IMR-90 (cell line): ENCODE measurements at regions not wholly inside any gene's neighbourhood (a gene's known extent, or its start where the extent isn't known, plus 50 kb on each side); places are given as distances from the start of the nearest gene placed in this dataset.

Experiments used
- ATAC-seq: fragments of 200-7000 bp; cut with Tn5 transposase; 2 replicates; pipeline ENCODE4 v1.9.1; 2020; ENCODE audit warnings: low read depth, mild to moderate bottlenecking, moderate library complexity
- BruUV-seq: library from RNA; stranded (reverse); fragments of 400-500 nt; replicated peaks from 2 replicates; lab custom pipeline; 2021; lab: Mats Ljungman, UMichigan
- CTCF ChIA-PET: fragments of 300-600 bp; formaldehyde crosslinking; extraction: SDS; loops from one replicate; lab custom pipeline; 2021; ENCODE audit warnings: antibody characterized with exemption; lab: Yijun Ruan, JAX
- POLR2A ChIA-PET: fragments of 300-600 bp; sonication (Branson Sonifier 250); formaldehyde crosslinking; loops from one replicate; lab custom pipeline; 2022; ENCODE audit warnings: antibody characterized with exemption; ENCODE audit not compliant: unreplicated experiment; lab: Charles Lee
- DNase-seq: peaks from one replicate; pipeline ENCODE4 v3.0.0; 2013
- H2AFZ ChIP-seq: replicated peaks from 2 replicates; pipeline ENCODE3; 2013; ENCODE audit warnings: low read length, mild to moderate bottlenecking; ENCODE audit not compliant: poor library complexity
- H2AK5ac ChIP-seq: 2 replicates; pipeline ENCODE4 v1.6.1; 2013; ENCODE audit warnings: low read depth, low read length, inconsistent platforms
- H2AK9ac ChIP-seq: replicated peaks from 2 replicates; pipeline ENCODE3; 2013; ENCODE audit warnings: mild to moderate bottlenecking, low read depth, low read length, moderate library complexity; ENCODE audit not compliant: poor library complexity
- H2BK120ac ChIP-seq: 2 replicates; pipeline ENCODE4 v1.6.1; 2013; ENCODE audit warnings: low read depth, low read length, inconsistent platforms
- H2BK15ac ChIP-seq: 3 replicates; pipeline ENCODE4 v1.6.1; 2013; ENCODE audit warnings: low read depth, low read length, inconsistent platforms
- H2BK20ac ChIP-seq: 2 replicates; pipeline ENCODE4 v1.6.1; 2013; ENCODE audit warnings: low read depth, mild to moderate bottlenecking, inconsistent platforms, low read length, moderate library complexity
- H2BK5ac ChIP-seq: 2 replicates; pipeline ENCODE4 v1.6.1; 2013; ENCODE audit warnings: mild to moderate bottlenecking, low read depth, low read length, inconsistent platforms; ENCODE audit not compliant: poor library complexity, severe bottlenecking
- H3K14ac ChIP-seq: replicated peaks from 2 replicates; pipeline ENCODE4 v1.6.1; 2013; ENCODE audit warnings: low read depth, low read length, inconsistent platforms
- H3K18ac ChIP-seq: 2 replicates; pipeline ENCODE4 v1.6.1; 2013; ENCODE audit warnings: low read depth, low read length, control low read depth
- H3K23ac ChIP-seq: 2 replicates; pipeline ENCODE4 v1.6.1; 2013; ENCODE audit warnings: low read depth, low read length, inconsistent platforms
- H3K27ac ChIP-seq: 2 replicates; pipeline ENCODE4 v1.5.1; 2013; ENCODE audit warnings: mild to moderate bottlenecking, control low read depth, low read length; ENCODE audit not compliant: insufficient read depth
- H3K27me3 ChIP-seq: 2 replicates; pipeline ENCODE4 v1.6.1; 2013; ENCODE audit warnings: low read length; ENCODE audit not compliant: control insufficient read depth, insufficient read depth
- H3K36me3 ChIP-seq: 2 replicates; pipeline ENCODE4 v1.6.1; 2013; ENCODE audit warnings: low read length, mixed read lengths; ENCODE audit not compliant: control insufficient read depth, insufficient read depth
- H3K4ac ChIP-seq: 2 replicates; pipeline ENCODE4 v1.6.1; 2013; ENCODE audit warnings: low read depth, low read length, inconsistent platforms
- H3K4me1 ChIP-seq: 2 replicates; pipeline ENCODE4 v1.6.1; 2013; ENCODE audit warnings: low read length, mixed read lengths; ENCODE audit not compliant: control insufficient read depth, insufficient read depth
- H3K4me2 ChIP-seq: 2 replicates; pipeline ENCODE4 v1.6.1; 2013; ENCODE audit warnings: low read depth, mild to moderate bottlenecking, control low read depth, low read length, moderate library complexity
- H3K4me3 ChIP-seq: 2 replicates; pipeline ENCODE4 v1.5.1; 2013; ENCODE audit warnings: low read depth, mild to moderate bottlenecking, control low read depth, low read length, moderate library complexity; ENCODE audit not compliant: insufficient read depth
- H3K56ac ChIP-seq: 2 replicates; pipeline ENCODE4 v1.6.1; 2013; ENCODE audit warnings: low read length, inconsistent platforms; ENCODE audit not compliant: insufficient read depth; ENCODE audit errors: extremely low read depth
- H3K79me1 ChIP-seq, 2 experiments: 2 replicates each; pipeline ENCODE4 v1.6.1; 2013; ENCODE audit warnings: low read length in 2 of 2, inconsistent platforms in 1 of 2, low read depth in 1 of 2
- H3K9ac ChIP-seq: 2 replicates; pipeline ENCODE4 v1.6.1; 2013; ENCODE audit warnings: low read depth, low read length, control low read depth
- H3K9me1 ChIP-seq: 2 replicates; pipeline ENCODE4 v1.6.1; 2013; ENCODE audit warnings: low read length, inconsistent platforms; ENCODE audit not compliant: insufficient read depth
- H3K9me3 ChIP-seq: 2 replicates; pipeline ENCODE4 v1.6.1; 2013; ENCODE audit warnings: low read length; ENCODE audit not compliant: control insufficient read depth, insufficient read depth
- H4K20me1 ChIP-seq: 2 replicates; pipeline ENCODE4 v1.6.1; 2013; ENCODE audit warnings: low read length, inconsistent platforms; ENCODE audit not compliant: insufficient read depth
- H4K5ac ChIP-seq: 2 replicates; pipeline ENCODE4 v1.6.1; 2013; ENCODE audit warnings: mild to moderate bottlenecking, low read depth, low read length, control low read depth
- H4K8ac ChIP-seq, 2 experiments: 2 replicates each; pipeline ENCODE4 v1.6.1; 2013; ENCODE audit warnings: low read depth in 2 of 2, low read length in 2 of 2, control low read depth in 1 of 2, inconsistent platforms in 1 of 2
- H4K91ac ChIP-seq: 2 replicates; pipeline ENCODE4 v1.6.1; 2013; ENCODE audit warnings: low read depth, low read length, inconsistent platforms; ENCODE audit not compliant: insufficient read depth
- CEBPB ChIP-seq: IDR thresholded peaks from 2 replicates; pipeline ENCODE4 v1.6.1; 2012; ENCODE audit warnings: low read depth, low read length, improper control_type of control experiment
- CHD1 ChIP-seq: IDR thresholded peaks from 2 replicates; pipeline ENCODE4 v1.6.1; 2012; ENCODE audit warnings: low read depth, low read length, improper control_type of control experiment
- MAFK ChIP-seq: IDR thresholded peaks from 2 replicates; pipeline ENCODE4 v1.6.1; 2012; ENCODE audit warnings: low read depth, low read length, improper control_type of control experiment
- MAZ ChIP-seq: IDR thresholded peaks from 2 replicates; pipeline ENCODE4 v1.6.1; 2012; ENCODE audit warnings: low read depth, mild to moderate bottlenecking, low read length, improper control_type of control experiment, moderate library complexity, borderline replicate concordance
- RAD21 ChIP-seq: IDR thresholded peaks from 2 replicates; pipeline ENCODE4 v1.6.1; 2012; ENCODE audit warnings: low read length, improper control_type of control experiment
- RCOR1 ChIP-seq: IDR thresholded peaks from 2 replicates; pipeline ENCODE4 v1.6.1; 2012; ENCODE audit warnings: mild to moderate bottlenecking, low read length, improper control_type of control experiment; ENCODE audit not compliant: insufficient replicate concordance
- RFX5 ChIP-seq: IDR thresholded peaks from 2 replicates; pipeline ENCODE4 v1.8.0; 2012; ENCODE audit warnings: low read depth, mild to moderate bottlenecking, low read length, moderate library complexity
- SMC3 ChIP-seq: fragments of 150-350 bp; IDR thresholded peaks from 2 replicates; pipeline ENCODE4 v1.6.1; 2016; ENCODE audit warnings: low read depth, mild to moderate bottlenecking, antibody characterized with exemption, low read length, moderate library complexity
- WGBS, 2 experiments: methylation state at CpG; one replicate each; pipeline versions ENCODE4 v1.1.5 to v1.1.7; 2013; ENCODE audit warnings: missing lambda C conversion rate in 2 of 2; ENCODE audit not compliant: insufficient read length in 1 of 2; ENCODE audit errors: extremely low coverage in 2 of 2; 5-methylcytosine and 5-hydroxymethylcytosine counted together
- dilution Hi-C: fragments of 300-500 bp; cut with HindIII; formaldehyde crosslinking; loops from one replicate; pipeline ENCODE4 v1.14.3; 2018; ENCODE audit warnings: low sequenced_read_pairs; ENCODE audit not compliant: unreplicated experiment
- in situ Hi-C: fragments of 300-500 bp; cut with MboI; formaldehyde crosslinking; loops from 3 replicates; pipeline ENCODE4 v1.14.3; 2019; ENCODE audit warnings: low sequenced_read_pairs, inconsistent platforms, mixed read lengths
- intact Hi-C: fragments of 100-400 bp; cut with micrococcal nuclease; formaldehyde crosslinking; loops from 2 replicates; pipeline ENCODE4 v1.10.0; 2022

GRCh38 chr5:52449516-52449915 is 338.2 kb upstream of the ITGA1 start:
- TF ChIP-seq MAZ = no peak
- no peak for TF ChIP-seq SMC3
- TF ChIP-seq CHD1 = no peak
- no peak for TF ChIP-seq RAD21
- TF ChIP-seq RCOR1 = no peak
- TF ChIP-seq RFX5 = no peak
- no peak for TF ChIP-seq MAFK
- no peak for TF ChIP-seq CEBPB
- in situ Hi-C loops = no loop called here
- H3K9me1 ChIP-seq = no peaks in the 10 kb centered on the region

More at GRCh38 chr5:52449516-52449915, 338.2 kb upstream of the ITGA1 start:
- Histone ChIP-seq H3K4me2 (no peak overlapping the region), H2AK5ac (no peak overlapping the region), H4K5ac (no peak overlapping the region), H3K56ac (no peak overlapping the region), H3K27ac (no peak overlapping the region), H3K4ac (no peak overlapping the region), H2BK120ac (no peak overlapping the region), H3K9ac (no peak overlapping the region), H3K18ac (no peak overlapping the region), H3K27me3 (no peaks in the 10 kb centered on the region), H4K8ac (no peak overlapping the region), H4K20me1 (no peaks in the 10 kb centered on the region), H3K4me3 (no peak overlapping the region), H3K4me1 (no peaks in the 10 kb centered on the region), H3K36me3 (no peaks in the 10 kb centered on the region), H3K79me1 (no peaks in the 10 kb centered on the region), H3K14ac (no peak overlapping the region), H2AK9ac (no peak overlapping the region), H3K9me3 (no peaks in the 10 kb centered on the region), H2BK5ac (no peak overlapping the region), H4K91ac (no peak overlapping the region), H2AFZ (no peak overlapping the region), H2BK20ac (no peak overlapping the region), H3K23ac (no peak overlapping the region), H2BK15ac (no peak overlapping the region)
- dilution Hi-C loops = no loop called here
- WGBS, 2 experiments = no CpG with 5 or more reads among the region's 3 CpGs
- intact Hi-C loops = no loop called here
- DNase-seq (no peak), ATAC-seq (no peak)
- ChIA-PET CTCF (no interaction called here), POLR2A (no interaction called here)
- no TSS peak for BruUV-seq
